ENCODE measurements at regions not wholly inside any gene's neighbourhood (a gene's known extent, or its start where the extent isn't known, plus 50 kb on each side); places are given as distances from the start of the nearest gene placed in this dataset.

GRCh38 chr5:3024126-3024525, 272.6 kb upstream of the IRX2 start:
- Histone ChIP-seq H3K4me1 (no peaks in the 10 kb centered on the region), H3K27me3 (no peaks in the 10 kb centered on the region), H3K4me3 (no peak overlapping the region), H3K36me3 (replicated peaks in 1 of 2; ENCODE audit: insufficient read depth in 1 of 2, low read depth in 2 of 2) (no peaks in the 10 kb centered on the region), H3K27ac (no peak overlapping the region), H3K9me3 (no peaks in the 10 kb centered on the region)
- DNase-seq (no peak), ATAC-seq (no peak)
- WGBS, 2 donors, result 57 to 59% methylated on average over 9 of the region's 9 CpGs
- intact Hi-C loops (cut with DNase I), result no loop called here
- TF ChIP-seq CTCF (IDR thresholded peaks at IDR 0.05) (no peak), POLR2A (IDR thresholded peaks at IDR 0.05) (no peak)

- Histone ChIP-seq H3K9me3 (no peaks in the 10 kb centered on the region), H3K27me3 (no peaks in the 10 kb centered on the region), H3K36me3 (replicated peaks in 1 of 2; ENCODE audit: insufficient read depth in 1 of 2, low read depth in 2 of 2) (no peaks in the 10 kb centered on the region), H3K27ac (no peak overlapping the region), H3K4me3 (no peak overlapping the region), H3K4me1 (no peaks in the 10 kb centered on the region)
- WGBS, 2 donors, result 64% methylated on average over 10 to 12 of the region's 12 CpGs
- DNase-seq (no peak), ATAC-seq (no peak)
- TF ChIP-seq POLR2A (IDR thresholded peaks at IDR 0.05), result no peak
- no peak for TF ChIP-seq CTCF (IDR thresholded peaks at IDR 0.05)
- intact Hi-C loops (cut with DNase I), result no loop called here
Measured at GRCh38 chr5:3023656-3024055, 272.2 kb upstream of the IRX2 start.

- Histone ChIP-seq H3K27ac (no peak overlapping the region), H3K4me3 (no peak overlapping the region), H3K9me3 (no peaks in the 10 kb centered on the region), H3K4me1 (no peaks in the 10 kb centered on the region), H3K36me3 (replicated peaks in 1 of 2; ENCODE audit: insufficient read depth in 1 of 2, low read depth in 2 of 2) (no peaks in the 10 kb centered on the region), H3K27me3 (no peaks in the 10 kb centered on the region)
- no peak for DNase-seq
- no peak for ATAC-seq
- 59 to 81% methylated on average over 4 to 5 of the region's 5 CpGs for WGBS, 2 donors
- TF ChIP-seq POLR2A (IDR thresholded peaks at IDR 0.05) (no peak), CTCF (IDR thresholded peaks at IDR 0.05) (no peak)
- intact Hi-C loops (cut with DNase I), result no loop called here
Measured at GRCh38 chr5:3022665-3023064, 271.2 kb upstream of the IRX2 start.

GRCh38 chr5:3020426-3020825, 268.9 kb upstream of the IRX2 start:
- ATAC-seq, result no peak
- H3K36me3 ChIP-seq (replicated peaks in 1 of 2; ENCODE audit: insufficient read depth in 1 of 2, low read depth in 2 of 2), result no peaks in the 10 kb centered on the region
- 80 to 83% methylated on average over 6 of the region's 6 CpGs for WGBS, 2 donors
- DNase-seq, result no peak
- H3K4me3 ChIP-seq, result no peak overlapping the region
- H3K4me1 ChIP-seq, result no peaks in the 10 kb centered on the region
- no peaks in the 10 kb centered on the region for H3K9me3 ChIP-seq
- intact Hi-C loops (cut with DNase I), result no loop called here
- no peak overlapping the region for H3K27ac ChIP-seq
- TF ChIP-seq CTCF (IDR thresholded peaks at IDR 0.05) (no peak), POLR2A (IDR thresholded peaks at IDR 0.05) (no peak)
- no peaks in the 10 kb centered on the region for H3K27me3 ChIP-seq

- TF ChIP-seq POLR2A (IDR thresholded peaks at IDR 0.05) (no peak), CTCF (IDR thresholded peaks at IDR 0.05) (no peak)
- WGBS, 2 donors, result 88 to 98% methylated on average over 2 to 3 of the region's 3 CpGs
- no peak for ATAC-seq
Measured at GRCh38 chr5:3019045-3019444, 267.6 kb upstream of the IRX2 start.

More at GRCh38 chr5:3019045-3019444, 267.6 kb upstream of the IRX2 start:
- H3K9me3 ChIP-seq, result no peaks in the 10 kb centered on the region
- no peak overlapping the region for H3K4me3 ChIP-seq
- intact Hi-C loops (cut with DNase I), result no loop called here
- no peaks in the 10 kb centered on the region for H3K27me3 ChIP-seq
- no peak overlapping the region for H3K27ac ChIP-seq
- no peaks in the 10 kb centered on the region for H3K4me1 ChIP-seq
- no peak for DNase-seq
- H3K36me3 ChIP-seq (replicated peaks in 1 of 2; ENCODE audit: insufficient read depth in 1 of 2, low read depth in 2 of 2), result no peaks in the 10 kb centered on the region

Data from body of pancreas (tissue), 4 donors.